Loucy (cell line): ENCODE measurements at regions not wholly inside any gene's neighbourhood (a gene's known extent, or its start where the extent isn't known, plus 50 kb on each side); places are given as distances from the start of the nearest gene placed in this dataset.

Experiments
- EZH2phosphoT487 ChIP-seq: fragments of 200-600 bp; IDR thresholded peaks from 2 replicates; pipeline ENCODE4 v1.6.1; 2018; ENCODE audit warnings: antibody characterized with exemption, mild to moderate bottlenecking, moderate library complexity, borderline replicate concordance
- TF ChIP-seq, protein P1 (sequence below): fragments of 200-600 bp; sonication (generic); conservative IDR thresholded peaks from 2 replicates; pipeline ENCODE4 v1.5.1; 2014; ENCODE audit warnings: mild to moderate bottlenecking, antibody characterized with exemption, low read length

DNA sequence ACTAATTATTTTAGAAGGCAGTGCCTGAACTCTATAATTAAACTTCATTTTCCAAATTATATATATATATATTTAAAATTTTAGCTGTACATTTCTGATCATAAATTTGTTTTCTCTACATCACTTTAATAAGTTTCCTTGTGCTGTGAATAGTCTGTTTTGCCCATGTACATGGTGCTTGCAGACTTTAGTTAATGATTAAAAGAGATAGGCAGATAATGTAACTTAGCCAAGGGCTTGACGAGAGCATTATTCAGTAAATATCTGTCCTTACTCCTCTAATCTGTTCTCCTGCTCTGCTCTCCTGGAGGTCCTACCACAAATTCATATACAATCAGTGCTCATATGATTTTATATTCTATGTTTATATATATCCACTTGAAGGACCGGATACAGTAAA lies 595.2 kb upstream of the KIF2B start:
- TF ChIP-seq, protein P1, sequence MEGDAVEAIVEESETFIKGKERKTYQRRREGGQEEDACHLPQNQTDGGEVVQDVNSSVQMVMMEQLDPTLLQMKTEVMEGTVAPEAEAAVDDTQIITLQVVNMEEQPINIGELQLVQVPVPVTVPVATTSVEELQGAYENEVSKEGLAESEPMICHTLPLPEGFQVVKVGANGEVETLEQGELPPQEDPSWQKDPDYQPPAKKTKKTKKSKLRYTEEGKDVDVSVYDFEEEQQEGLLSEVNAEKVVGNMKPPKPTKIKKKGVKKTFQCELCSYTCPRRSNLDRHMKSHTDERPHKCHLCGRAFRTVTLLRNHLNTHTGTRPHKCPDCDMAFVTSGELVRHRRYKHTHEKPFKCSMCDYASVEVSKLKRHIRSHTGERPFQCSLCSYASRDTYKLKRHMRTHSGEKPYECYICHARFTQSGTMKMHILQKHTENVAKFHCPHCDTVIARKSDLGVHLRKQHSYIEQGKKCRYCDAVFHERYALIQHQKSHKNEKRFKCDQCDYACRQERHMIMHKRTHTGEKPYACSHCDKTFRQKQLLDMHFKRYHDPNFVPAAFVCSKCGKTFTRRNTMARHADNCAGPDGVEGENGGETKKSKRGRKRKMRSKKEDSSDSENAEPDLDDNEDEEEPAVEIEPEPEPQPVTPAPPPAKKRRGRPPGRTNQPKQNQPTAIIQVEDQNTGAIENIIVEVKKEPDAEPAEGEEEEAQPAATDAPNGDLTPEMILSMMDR = no peak
- TF ChIP-seq EZH2phosphoT487 = no peak
